NCI-H1694 treated with DMSO at 0.1 percent for 48 hours (cell line): ENCODE measurements at regions not wholly inside any gene's neighbourhood (a gene's known extent, or its start where the extent isn't known, plus 50 kb on each side); places are given as distances from the start of the nearest gene placed in this dataset.

ENCODE experiments used
- DNase-seq: peaks from one replicate; lab custom pipeline; 2025; lab: John Stamatoyannopoulos, UW

DNA sequence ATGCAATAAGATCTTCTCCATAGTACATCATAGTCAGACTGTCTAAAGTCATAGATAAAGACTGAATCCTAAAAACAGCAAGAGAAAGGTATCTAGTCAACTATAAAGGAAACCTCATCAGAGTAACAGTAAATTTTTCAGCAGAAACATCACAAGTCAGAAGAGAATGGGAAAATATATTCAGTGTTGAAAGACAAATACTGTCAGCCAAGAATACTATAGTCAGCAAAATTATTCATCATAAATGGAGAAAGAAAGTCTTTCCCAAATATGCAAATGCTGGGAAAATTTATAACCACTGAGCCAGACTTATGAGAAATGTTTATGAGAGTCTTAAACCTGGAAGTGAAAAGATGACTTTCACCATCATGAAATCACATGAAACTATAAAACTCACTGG lies 136.7 kb downstream of the KDR start:
- no peak for DNase-seq

DNA sequence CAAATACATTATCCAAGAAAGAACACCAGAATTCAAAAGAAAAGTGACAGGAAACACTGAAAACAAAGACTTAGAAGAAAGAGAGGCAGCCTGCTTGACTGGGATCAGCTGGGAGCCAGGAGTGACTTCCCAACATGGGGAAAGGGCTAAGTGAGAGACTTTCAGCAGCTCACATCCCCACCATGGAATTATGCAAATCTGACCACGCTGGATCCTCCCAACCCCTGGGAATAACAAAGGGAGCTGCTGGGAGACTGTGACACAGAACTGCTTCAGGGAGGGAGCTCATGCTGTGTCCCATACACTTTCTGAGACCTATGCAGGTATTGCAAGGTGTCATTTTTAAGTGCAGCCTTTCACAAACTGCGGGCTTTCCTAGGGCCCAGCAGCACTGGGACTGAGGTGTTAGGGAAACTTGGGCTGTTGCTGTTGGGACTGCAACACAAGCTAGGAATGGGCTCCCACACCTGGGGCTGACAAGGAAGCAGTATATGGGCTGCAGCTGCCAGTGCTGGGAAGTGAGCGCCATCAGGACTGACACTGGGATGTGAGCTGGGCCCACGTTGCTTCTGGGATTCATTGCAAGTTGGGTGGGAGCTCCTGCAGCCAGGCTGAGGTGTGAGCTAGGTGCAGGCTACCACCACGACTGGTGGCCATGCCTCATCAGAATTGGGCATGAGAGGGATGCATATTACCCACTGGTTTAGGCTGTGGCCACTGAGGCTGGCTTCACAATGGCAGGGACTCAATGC lies 139.1 kb downstream of the KDR start:
- no peak for DNase-seq

DNA sequence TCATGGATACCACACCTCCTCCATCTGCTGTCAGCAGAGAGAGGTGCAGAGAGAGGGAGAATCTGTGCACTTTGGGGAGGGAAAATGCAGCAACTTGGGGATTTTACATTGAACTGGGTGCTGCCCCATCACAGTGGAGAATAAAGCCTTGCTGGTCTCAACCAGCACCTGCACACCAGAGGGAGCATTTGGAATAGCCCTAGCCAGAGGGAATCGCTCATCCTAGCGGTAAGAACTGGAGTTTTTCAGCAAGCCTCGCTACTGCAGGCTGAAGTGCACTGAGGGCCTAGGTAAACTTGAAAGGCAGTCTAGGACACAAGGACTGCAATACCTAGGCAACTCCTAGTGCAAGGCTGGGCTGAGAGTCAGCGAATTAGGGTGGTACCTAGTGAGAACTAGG lies 148.7 kb downstream of the KDR start:
- no peak for DNase-seq

DNA sequence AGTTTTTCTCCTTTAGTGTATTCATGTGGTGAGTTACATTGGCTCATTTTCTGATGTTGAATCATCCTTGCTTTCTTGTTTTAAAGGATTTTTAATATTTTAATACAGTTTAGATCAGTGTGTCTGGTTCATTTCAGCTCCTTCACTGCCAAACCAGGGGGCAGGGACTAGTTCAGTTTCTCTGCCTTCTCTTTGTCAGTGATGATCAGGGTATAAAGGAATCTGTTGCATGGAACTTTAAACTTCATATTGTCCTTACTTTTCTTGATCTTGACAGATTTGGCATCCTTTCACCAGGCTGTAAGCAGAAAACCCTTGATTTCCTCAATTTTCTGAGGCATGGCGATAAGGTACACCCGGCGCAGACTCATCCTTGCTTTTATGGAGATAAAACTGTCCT lies 149.4 kb downstream of the KDR start:
- no peak for DNase-seq

DNA sequence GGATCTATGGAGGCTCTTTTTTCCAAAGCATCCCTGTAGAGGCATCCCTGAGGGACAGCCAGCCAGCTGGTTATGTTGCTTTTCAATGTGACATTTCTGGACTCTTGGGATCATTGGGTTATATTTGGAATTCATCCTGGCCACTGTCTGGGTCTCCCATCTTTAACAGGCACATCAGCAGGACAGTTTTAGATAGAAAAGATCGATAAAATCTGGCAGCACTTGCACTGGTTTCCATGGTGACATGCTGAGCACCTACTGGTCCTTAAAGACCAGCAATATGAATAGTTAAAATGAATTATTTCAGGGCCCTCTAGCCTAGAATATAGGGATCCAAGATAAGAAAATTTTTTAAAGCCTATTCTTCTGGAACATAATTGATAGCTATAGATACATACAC lies 151.6 kb downstream of the KDR start:
- DNase-seq: no peak

DNA sequence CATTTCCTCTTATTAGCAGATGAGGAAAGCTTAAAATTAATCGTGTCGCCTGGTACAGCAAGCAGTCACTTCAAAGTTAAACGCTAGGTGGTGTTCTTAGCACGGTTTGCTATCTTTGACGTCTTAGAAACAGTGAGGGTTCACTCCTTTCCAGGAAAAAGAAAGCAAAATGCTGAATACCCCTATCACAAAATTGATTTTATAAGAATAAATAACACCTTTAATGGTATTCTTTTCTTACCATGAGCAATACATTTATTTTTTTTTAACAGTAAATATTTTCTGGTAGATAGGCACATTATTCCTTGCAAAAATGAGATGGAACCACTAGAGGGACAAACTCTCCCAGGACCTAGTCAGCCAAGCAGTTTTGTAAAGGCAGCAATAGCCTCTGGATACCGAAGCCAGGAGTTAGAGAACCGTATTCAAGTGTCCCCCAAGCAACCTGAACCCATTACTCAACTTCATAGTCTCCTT lies 153.9 kb downstream of the KDR start:
- peak; percentile 37 for DNase-seq

DNA sequence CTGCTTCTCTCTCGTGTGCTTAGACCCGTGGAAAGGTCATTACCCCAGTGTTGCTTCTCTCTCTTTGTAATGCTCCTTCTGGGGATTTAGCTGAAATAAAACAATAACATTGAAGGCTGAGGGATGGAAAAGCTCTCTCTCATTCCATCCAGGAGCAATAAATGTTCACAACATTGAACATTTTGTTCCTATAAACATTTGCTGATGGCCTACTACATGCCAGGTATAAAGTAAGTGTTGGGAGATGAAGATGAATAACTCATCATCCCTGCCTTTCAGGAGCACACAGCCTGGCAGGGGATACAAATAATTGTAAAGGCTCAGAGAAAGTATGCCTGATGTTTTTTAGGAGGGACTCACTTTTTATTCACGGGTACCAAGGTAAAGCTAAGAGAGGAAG lies 158.1 kb downstream of the KDR start:
- no peak for DNase-seq

DNA sequence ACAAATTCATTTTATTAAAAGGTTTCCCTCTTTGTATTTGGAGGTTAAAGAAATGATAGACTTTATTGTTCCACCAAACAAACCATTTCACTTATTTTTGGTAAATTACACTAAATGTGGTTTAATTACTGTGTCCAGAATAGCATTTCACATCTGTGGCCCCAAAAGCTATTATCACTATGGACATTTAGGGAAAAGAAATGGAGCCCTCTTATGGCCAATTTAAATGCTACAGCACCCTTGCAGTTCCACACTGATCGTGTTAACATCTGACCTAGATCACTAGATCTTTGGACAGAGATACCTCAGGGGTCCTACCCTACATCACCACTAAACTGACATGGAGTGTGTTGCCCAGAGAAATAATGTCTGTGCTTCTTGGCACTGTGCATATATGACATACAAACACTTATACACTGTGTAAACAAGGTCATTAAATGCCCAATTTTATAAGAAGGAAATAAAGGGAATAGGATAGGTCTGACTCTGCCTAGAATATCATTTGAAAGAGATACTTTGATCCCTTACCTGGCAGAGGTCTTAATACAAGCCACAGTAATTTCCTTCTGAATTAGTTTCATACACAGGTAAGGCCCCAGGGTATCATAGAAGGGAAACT lies 163.9 kb downstream of the KDR start:
- DNase-seq: peak; percentile 16

DNA sequence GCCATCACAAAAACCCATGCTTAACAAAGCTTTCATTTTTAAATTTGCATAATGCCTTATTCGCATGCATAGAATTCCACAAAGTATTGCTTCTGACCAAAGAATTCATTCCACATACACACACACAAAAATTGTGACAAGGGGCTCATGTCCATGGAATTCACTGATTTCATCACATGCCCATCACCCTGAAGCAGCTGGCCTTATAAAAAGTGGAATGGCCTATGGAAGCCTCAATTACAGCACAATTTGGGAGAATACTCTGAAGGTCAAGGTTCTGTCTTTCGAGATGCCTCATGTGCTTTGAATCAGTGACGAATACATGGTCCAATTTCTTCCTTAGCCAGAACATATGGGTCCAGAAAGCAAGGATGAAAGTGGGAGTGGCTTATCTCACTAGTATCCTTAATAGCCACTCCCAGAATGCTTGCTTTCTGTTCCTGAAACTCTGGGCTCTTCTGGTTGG lies 165.7 kb downstream of the KDR start:
- DNase-seq: no peak

DNA sequence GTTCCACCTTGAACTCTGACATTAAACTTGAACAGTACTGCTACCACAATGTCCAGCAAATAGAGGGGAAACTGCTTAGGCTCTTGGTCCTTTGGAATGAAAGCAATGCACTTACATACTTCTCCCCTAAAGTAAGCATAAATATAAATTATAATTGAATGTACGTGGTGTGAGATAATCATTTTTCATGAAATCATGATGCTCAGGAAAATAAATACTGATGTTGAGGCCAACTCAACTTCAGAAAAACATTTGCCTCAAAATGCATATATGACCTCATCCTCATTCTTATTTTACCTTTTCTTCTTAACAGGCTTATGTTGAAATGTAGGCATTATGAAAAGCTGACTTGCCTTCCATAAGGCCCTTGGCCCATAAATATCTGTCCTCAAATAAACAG lies 166.3 kb downstream of the KDR start:
- no peak for DNase-seq

DNA sequence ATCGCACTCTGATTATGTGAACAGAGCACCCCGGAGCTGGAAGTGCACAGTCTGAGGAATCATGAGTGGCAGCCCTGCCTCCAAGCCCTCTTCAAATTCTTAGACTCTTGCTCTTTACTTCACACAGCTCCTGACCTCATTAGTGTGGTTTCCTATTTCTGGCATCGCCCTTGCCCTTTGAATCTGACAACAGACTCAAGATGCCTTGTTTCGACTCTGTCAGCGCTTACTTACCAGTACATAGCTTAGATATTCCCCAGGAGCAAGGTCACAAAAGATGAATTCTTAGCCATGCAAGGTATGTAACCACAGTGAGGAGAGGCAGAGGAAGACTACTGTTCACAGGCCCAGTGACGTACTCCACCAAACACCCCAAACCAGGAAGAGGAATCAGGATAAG lies 167.2 kb downstream of the KDR start:
- DNase-seq: no peak

DNA sequence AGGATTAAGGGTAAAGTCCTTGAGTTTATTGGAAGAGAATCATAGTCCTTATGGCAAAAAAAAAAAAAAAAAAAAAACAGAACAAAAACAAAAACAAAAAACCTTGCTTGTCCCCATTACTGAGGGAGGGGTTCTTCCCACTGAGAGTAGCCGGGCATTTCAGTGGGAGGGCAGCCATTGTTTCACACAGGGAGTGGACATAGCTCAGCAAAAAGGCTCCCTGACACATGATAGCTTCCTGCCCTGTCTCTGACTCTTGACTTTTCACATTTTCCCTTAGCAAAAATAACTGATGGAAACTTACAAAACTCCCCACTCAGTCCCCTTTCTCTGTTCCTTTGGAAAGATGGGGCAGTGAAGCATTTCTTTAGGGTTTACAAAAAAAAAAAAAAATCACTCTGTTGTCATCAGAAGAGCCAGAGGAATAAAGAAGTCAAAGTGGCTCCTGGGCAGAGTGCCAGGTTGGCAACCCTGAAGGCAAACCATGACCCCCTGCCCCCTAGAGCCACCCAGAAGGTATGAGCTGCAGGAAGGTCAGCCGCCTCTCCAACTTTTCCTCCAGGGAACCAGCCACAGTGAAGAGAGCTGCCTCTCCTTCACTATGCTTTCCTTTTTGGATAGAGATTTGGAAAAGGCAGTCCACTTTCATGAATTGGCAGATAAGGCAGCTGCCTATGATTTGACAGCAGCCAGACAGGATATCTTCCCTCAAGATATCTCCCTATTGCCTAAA lies 170.6 kb downstream of the KDR start:
- DNase-seq: no peak

DNA sequence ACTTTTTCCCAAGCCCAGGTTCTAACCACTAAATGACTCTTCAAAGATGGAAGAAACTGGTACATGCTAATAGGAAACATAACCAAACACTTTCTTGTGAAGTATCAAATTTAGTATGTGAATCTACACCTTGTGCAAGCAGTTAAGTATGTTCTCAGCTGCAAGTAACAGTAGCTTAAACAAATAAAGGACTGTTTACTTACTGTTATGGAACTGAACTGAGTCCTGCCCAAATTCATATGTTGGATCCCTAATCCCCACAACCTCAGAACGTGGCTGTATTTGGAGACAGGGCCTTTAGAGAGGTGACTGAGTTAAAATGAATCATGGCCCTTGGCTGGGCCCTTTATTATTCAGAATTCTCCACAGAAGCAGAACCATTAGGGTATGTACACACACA lies 178.7 kb downstream of the KDR start:
- DNase-seq: no peak

DNA sequence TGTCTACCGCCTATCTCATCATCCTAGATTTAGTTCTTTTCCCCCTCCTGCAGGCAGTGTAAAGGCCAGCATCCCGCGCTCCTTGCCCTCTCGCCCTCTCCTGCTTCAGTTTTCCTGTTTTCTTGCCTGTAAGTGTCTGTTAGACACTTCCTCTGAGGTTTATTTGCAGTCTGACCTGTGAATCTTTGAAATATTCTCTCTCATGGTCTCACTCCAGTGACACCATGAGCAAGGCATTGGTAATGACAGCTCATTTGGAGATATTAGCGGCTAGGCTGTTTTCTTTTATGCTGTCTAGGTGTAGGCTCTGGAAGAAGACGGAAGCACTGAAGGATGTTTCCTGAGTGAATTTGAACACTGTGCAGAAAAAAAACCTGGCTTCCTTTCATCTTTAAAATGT lies 179.6 kb downstream of the KDR start:
- DNase-seq: no peak

DNA sequence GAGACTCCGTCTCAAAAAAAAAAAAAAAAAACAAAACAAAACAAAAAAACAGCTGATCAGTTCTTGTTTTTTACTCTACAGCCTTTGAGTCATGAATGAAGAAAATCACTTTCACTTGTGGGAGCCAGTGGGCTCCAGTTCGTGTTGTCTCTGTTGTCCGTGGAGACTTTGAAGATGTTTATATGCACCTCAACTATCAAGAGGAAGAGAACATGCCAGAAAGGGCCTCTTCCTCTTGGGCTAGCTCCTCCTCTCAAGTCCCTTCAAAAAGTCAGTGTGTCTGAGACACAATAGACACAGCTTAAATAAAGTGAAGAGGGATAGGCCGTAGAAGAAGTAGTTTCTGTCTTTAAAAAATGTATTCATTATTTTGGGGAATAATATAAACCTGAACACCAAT lies 182.7 kb downstream of the KDR start:
- no peak for DNase-seq

DNA sequence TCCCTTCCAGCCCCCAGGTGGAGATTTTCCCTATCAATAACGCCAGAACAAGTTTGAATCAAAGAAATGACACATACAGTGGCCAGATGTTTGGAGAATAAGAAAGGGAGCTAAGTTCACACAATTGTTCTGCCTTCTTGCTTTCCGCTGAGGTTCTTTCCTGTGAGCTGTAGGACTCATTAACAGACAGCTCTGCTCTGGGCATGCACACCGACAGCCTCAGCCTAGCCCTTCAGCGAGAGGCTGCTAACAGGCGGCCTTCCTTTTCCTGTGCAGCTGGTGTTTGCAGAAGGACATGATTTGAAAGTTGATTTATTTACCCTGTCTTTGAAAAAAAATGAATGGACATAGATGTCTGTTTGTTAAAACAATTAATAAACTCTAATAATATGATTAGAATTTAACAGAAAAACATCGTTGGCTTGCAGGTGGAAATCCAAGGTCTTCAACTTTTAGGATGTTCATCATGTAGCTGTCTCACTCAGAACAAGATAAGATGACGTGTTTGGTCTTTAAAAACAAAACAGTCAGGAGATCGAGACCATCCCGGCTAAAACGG lies 183.3 kb downstream of the KDR start:
- DNase-seq: no peak

DNA sequence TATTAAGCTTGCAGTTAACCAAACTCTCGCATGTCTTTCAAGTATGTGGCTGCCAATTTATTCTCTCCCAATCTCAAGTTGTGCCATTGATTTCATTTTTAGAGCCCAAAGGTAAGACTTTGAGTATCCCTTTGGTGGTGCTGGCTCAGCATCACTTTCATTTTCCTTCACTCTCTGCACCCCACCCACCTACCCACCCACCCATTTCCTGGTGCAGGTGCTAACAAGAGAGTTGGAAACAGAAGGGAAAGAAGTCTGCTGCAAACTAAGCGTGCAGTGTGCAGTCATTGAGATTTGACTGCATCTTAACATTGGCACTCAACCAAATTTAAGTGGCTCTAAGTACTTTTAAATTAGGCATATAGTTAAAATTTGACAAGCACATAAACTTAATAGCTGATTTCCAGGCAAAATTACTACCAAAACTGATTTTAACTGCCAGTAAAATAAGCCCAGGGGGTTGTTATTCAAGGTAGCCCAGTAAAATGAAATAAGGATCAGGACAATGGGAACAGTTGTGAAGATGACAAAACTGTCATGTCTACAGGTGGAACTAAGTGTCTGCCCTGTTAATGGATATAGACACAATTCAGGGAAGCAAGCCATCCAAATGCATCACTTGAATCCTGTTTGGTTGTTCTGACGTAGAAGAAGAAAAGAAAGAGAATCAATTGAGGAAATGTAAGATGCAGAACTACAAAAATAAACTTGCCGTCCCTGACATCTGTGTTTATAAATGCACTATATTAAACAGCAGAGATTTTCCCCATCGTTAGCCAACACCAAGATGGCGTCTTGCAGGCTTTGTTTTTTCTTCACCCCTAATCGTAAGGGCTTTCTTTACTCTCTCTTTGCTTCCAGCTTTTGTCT lies 184.2 kb downstream of the KDR start:
- DNase-seq: no peak

DNA sequence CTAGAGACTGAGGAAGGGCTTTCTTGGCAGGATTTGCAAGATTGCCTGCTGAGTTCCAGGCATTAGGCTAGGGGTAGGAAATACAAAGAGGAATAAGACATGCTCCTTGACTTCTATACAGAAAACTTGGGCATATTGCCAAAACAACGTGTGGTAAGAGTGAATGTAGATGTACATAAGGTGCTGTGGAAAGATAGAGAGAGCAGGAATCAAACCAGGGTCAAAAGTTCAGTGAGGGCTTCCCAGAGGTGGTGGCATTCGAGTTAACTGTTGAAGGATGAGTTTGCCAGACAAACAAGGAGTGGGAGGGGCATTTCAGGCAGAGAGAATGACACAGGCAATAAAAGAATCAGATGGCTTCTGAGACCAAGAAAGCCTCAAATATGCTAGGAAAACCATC lies 187.9 kb downstream of the KDR start:
- no peak for DNase-seq

DNA sequence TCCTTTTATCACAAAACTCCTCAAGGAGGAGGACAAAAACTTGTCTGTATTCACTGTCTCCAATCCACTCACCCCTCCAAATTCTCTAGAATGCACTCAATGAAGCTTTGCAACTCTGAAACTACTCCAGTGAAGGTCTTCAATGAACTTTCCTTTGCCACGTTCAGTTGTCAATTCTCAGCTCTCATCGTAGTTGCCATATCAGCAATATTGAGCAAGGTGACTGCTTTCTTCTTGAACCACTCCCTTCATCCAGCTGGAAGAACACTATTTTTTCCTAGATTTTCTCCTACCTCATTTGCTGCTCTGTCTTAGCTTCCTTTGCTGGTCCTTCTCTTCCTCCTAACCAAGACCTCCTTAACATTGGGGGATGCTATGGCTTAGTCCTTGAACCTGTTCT lies 191.8 kb downstream of the KDR start:
- DNase-seq: no peak

DNA sequence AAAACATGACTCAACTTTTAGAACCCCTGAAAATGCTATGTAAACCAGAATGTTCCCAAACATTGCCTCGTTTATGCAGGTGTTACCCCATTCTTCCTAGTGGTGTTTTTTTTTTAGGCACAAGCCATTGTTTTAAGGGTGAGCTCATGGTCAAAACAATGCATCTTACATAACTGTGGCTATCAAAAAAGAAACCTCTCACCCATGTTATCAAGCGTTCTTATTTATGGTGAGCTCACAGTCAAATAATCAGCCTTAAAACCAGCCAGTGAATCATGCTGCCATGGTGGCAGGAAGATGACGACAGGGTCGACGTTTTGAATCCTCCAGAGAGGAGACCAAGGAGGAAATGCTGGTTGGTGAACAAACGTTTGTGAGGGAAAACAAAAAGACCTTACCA lies 195.2 kb downstream of the KDR start:
- DNase-seq: no peak

DNA sequence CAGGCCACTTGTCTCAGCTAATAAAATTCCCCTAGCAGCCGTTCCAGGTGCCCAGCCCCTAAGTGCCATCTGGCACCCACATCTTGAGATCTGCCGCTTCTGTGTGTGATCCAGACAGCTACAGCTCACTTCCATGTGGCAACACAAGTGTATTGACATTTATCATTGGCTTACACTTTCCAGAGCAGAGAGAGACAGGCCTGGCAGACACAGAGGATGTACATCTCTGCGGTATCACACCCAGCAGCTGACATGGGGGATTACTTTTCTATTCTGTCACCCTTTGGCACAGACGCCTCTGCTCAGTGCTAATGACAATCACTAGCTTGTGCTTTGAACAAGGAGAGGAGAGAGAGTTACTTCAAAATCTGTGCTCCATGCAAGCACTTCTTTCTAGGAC lies 195.9 kb downstream of the KDR start:
- peak; percentile 65 for DNase-seq

DNA sequence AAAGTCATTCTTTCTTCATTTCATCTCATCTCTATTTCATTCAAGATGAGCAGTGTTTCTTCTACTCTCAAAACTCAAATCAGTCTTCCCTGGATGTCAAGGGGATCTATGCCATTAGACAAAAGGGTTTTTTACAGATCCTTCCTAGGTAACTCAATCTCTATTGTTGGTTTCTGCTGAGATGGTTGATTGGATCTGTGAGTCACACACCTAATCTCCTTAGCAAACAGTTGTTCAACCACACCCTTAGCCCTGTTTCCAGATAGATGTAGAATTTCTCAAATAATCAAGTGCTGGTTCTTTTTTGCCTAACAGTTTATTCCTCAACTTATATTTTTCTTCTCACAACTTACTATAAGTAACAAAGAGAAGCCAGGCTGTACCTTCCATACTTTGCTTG lies 200.5 kb downstream of the KDR start:
- DNase-seq: no peak
